MM.1S (cell line): ENCODE measurements at regions not wholly inside any gene's neighbourhood (a gene's known extent, or its start where the extent isn't known, plus 50 kb on each side); places are given as distances from the start of the nearest gene placed in this dataset.

Experiments used
- DNase-seq: peaks from one replicate; pipeline ENCODE4 v3.0.0-alpha.2; 2015
- H2AFZ ChIP-seq: fragments of 300-600 bp; sonication (generic); 2 replicates; pipeline ENCODE4 v1.6.0; 2016; ENCODE audit warnings: antibody characterized with exemption, low read length
- H3F3A ChIP-seq: fragments of 300-600 bp; sonication (generic); 2 replicates; pipeline ENCODE4 v1.6.1; 2016; ENCODE audit warnings: mild to moderate bottlenecking, antibody characterized with exemption, low read length, moderate library complexity, mixed read lengths; ENCODE audit not compliant: insufficient read depth
- H3K27ac ChIP-seq: fragments of 300-600 bp; sonication (generic); 2 replicates; pipeline ENCODE4 v1.5.1; 2016; ENCODE audit warnings: mild to moderate bottlenecking, low read length
- H3K27me3 ChIP-seq: fragments of 300-600 bp; sonication (generic); replicated peaks from 2 replicates; pipeline ENCODE4 v1.6.0; 2016; ENCODE audit warnings: low read length; ENCODE audit not compliant: insufficient read depth
- H3K36me3 ChIP-seq: fragments of 300-600 bp; sonication (generic); replicated peaks from 2 replicates; pipeline ENCODE4 v1.6.1; 2016; ENCODE audit warnings: mild to moderate bottlenecking, low read length, mixed read lengths; ENCODE audit not compliant: insufficient read depth
- H3K4me1 ChIP-seq: fragments of 300-600 bp; sonication (generic); 2 replicates; pipeline ENCODE4 v1.6.1; 2016; ENCODE audit warnings: low read length, mixed read lengths
- H3K4me2 ChIP-seq: fragments of 300-600 bp; sonication (generic); 2 replicates; pipeline ENCODE4 v1.6.0; 2016; ENCODE audit warnings: low read depth, low read length
- H3K4me3 ChIP-seq: fragments of 300-600 bp; sonication (generic); 2 replicates; pipeline ENCODE4 v1.5.1; 2016; ENCODE audit warnings: low read length, mixed read lengths
- H3K79me2 ChIP-seq: fragments of 300-600 bp; sonication (generic); 2 replicates; pipeline ENCODE4 v1.6.1; 2016; ENCODE audit warnings: mixed run types, low read length, mixed read lengths
- H3K9ac ChIP-seq: fragments of 300-600 bp; sonication (generic); 2 replicates; pipeline ENCODE4 v1.6.1; 2016; ENCODE audit warnings: low read length, mixed read lengths
- H3K9me2 ChIP-seq: fragments of 300-600 bp; sonication (generic); replicated peaks from 2 replicates; pipeline ENCODE4 v1.6.1; 2016; ENCODE audit warnings: mild to moderate bottlenecking, low read length, mixed read lengths; ENCODE audit not compliant: insufficient read depth
- H3K9me3 ChIP-seq: fragments of 300-600 bp; sonication (generic); replicated peaks from 2 replicates; pipeline ENCODE4 v1.6.1; 2016; ENCODE audit warnings: mild to moderate bottlenecking, low read length, mixed read lengths; ENCODE audit not compliant: insufficient read depth
- H4K20me1 ChIP-seq: fragments of 300-600 bp; sonication (generic); 2 replicates; pipeline ENCODE4 v1.6.1; 2016; ENCODE audit warnings: mild to moderate bottlenecking, low read length, moderate library complexity, mixed read lengths; ENCODE audit not compliant: insufficient read depth
- EZH2 ChIP-seq: fragments of 300-600 bp; sonication (generic); optimal IDR thresholded peaks from 2 replicates; pipeline ENCODE3; 2017; ENCODE audit warnings: low read depth, mild to moderate bottlenecking, antibody characterized with exemption, low read length, mixed read lengths
- EZH2phosphoT487 ChIP-seq: fragments of 300-600 bp; sonication (generic); IDR thresholded peaks from 2 replicates; pipeline ENCODE4 v1.6.1; 2018; ENCODE audit warnings: antibody characterized with exemption, low read length
- TF ChIP-seq, protein P1 (sequence below): fragments of 300-600 bp; sonication (generic); IDR thresholded peaks from 2 replicates; pipeline ENCODE4 v1.5.1; 2016; ENCODE audit warnings: antibody characterized with exemption, low read length, mixed read lengths

DNA sequence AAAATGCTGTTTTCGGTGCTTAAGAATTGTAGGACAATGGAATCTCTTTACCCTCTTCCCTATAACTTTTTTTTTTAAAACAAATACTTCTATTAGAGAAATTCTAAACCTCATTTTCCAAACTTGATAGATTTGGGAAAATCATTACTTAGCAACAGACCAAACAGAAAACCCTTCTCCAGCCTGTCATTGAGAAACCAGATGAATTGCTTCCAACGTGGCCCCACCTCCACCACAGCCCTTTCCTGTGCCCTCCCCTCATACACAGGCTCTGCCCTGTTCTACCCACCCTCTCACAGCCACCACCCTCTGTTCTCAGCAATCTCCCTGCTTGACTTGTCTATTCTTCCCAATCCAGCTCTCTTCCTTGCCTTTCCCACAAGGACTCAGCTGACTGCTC lies 221.2 kb downstream of the DMRT2 start:
- TF ChIP-seq, protein P1, sequence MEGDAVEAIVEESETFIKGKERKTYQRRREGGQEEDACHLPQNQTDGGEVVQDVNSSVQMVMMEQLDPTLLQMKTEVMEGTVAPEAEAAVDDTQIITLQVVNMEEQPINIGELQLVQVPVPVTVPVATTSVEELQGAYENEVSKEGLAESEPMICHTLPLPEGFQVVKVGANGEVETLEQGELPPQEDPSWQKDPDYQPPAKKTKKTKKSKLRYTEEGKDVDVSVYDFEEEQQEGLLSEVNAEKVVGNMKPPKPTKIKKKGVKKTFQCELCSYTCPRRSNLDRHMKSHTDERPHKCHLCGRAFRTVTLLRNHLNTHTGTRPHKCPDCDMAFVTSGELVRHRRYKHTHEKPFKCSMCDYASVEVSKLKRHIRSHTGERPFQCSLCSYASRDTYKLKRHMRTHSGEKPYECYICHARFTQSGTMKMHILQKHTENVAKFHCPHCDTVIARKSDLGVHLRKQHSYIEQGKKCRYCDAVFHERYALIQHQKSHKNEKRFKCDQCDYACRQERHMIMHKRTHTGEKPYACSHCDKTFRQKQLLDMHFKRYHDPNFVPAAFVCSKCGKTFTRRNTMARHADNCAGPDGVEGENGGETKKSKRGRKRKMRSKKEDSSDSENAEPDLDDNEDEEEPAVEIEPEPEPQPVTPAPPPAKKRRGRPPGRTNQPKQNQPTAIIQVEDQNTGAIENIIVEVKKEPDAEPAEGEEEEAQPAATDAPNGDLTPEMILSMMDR: no peak
- TF ChIP-seq EZH2: no peak
- no peak for TF ChIP-seq EZH2phosphoT487
- no peak overlapping the region for H3K4me2 ChIP-seq
- no peaks in the 10 kb centered on the region for H3K4me1 ChIP-seq
- no peaks in the 10 kb centered on the region for H3K9me2 ChIP-seq
- no peak overlapping the region for H3K9ac ChIP-seq
- no peak overlapping the region for H3K4me3 ChIP-seq
- H3K27me3 ChIP-seq: no peaks in the 10 kb centered on the region
- H4K20me1 ChIP-seq: no peaks in the 10 kb centered on the region
- H3F3A ChIP-seq: no peaks in the 10 kb centered on the region
- no peak overlapping the region for H2AFZ ChIP-seq
- H3K36me3 ChIP-seq: no peaks in the 10 kb centered on the region
- H3K9me3 ChIP-seq: no peaks in the 10 kb centered on the region
- H3K27ac ChIP-seq: no peak overlapping the region
- no peak for DNase-seq
- no peaks in the 10 kb centered on the region for H3K79me2 ChIP-seq

DNA sequence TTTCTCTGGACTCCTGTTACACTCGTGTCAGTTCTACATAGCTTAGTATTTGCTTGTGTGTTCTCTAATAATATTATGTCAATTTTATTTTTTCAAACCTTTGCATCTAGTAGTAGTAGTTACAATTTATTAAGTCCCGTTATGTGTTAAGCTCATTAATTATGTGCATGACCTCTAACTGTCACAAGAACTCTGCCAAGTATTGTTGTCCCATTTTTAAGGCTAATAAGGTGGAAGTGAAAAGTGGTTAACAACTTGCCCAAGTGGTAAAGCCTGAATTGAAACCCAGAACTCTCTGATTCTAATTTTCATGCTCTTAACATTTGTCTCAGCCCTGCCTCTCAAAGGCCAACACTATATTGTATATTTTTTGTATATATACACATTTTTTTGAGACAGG lies 221.6 kb downstream of the DMRT2 start:
- Histone ChIP-seq H2AFZ (no peak overlapping the region), H3K9ac (no peak overlapping the region)
- TF ChIP-seq EZH2 (no peak), EZH2phosphoT487 (no peak)
- TF ChIP-seq, protein P1: no peak

DNA sequence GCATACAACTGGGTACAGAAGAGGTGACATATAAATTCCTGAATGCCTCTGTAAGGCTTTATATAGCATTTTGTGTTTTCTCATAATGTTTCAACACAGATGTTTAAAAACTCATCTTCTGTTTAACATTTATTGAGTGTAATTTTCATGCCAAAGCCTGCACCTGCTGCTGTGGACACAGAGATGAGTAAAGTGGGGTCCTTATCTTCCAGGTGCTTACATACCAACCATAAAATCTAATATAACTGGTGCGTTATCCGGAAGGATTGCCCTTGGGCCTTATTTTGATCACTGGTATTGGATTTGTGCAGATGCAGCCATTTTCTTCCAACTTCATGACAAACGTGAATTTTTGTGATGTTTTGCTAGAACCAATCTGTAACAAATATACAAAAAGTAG lies 222.3 kb downstream of the DMRT2 start:
- H3K9me2 ChIP-seq: no peaks in the 10 kb centered on the region
- no peaks in the 10 kb centered on the region for H3F3A ChIP-seq
- no peak overlapping the region for H3K9ac ChIP-seq
- H3K9me3 ChIP-seq: no peaks in the 10 kb centered on the region
- no peaks in the 10 kb centered on the region for H3K27me3 ChIP-seq
- TF ChIP-seq, protein P1: no peak
- no peak for DNase-seq
- H4K20me1 ChIP-seq: no peaks in the 10 kb centered on the region
- no peak overlapping the region for H3K27ac ChIP-seq
- H3K79me2 ChIP-seq: no peaks in the 10 kb centered on the region
- H3K4me2 ChIP-seq: no peak overlapping the region
- H3K4me1 ChIP-seq: no peaks in the 10 kb centered on the region
- no peak overlapping the region for H3K4me3 ChIP-seq
- no peak overlapping the region for H2AFZ ChIP-seq
- no peaks in the 10 kb centered on the region for H3K36me3 ChIP-seq

More for the DNA sequence above, 221.6 kb downstream of the DMRT2 start:
- H3K36me3 ChIP-seq: no peaks in the 10 kb centered on the region
- no peaks in the 10 kb centered on the region for H4K20me1 ChIP-seq
- no peaks in the 10 kb centered on the region for H3K27me3 ChIP-seq
- no peaks in the 10 kb centered on the region for H3K79me2 ChIP-seq
- no peak overlapping the region for H3K4me2 ChIP-seq
- H3K9me3 ChIP-seq: no peaks in the 10 kb centered on the region
- H3K4me1 ChIP-seq: no peaks in the 10 kb centered on the region
- H3K27ac ChIP-seq: no peak overlapping the region
- no peak for DNase-seq
- H3F3A ChIP-seq: no peaks in the 10 kb centered on the region
- no peaks in the 10 kb centered on the region for H3K9me2 ChIP-seq
- no peak overlapping the region for H3K4me3 ChIP-seq

DNA sequence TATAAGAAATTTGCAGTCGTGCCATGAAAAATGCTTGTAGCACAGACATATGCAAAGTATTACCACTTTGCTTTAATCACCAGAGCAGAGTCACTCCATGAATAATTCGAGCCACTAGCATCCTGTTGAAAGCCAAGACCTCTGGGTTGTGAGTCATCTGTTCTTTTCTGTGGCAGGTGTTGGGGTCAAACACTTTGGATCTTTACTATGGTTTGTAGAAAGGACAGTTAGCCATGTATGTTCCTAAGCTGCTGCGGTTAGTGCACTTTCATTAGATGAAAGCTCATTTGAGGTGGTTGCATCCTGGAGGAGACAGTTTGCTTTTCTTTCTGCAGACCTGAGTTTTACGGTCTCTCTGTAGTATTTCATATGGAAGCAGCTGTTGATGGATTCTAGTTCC lies 223.7 kb downstream of the DMRT2 start:
- Histone ChIP-seq H4K20me1 (no peaks in the 10 kb centered on the region), H2AFZ (no peak overlapping the region), H3K4me2 (no peak overlapping the region), H3F3A (no peaks in the 10 kb centered on the region), H3K79me2 (no peaks in the 10 kb centered on the region), H3K9ac (no peak overlapping the region), H3K9me3 (no peaks in the 10 kb centered on the region), H3K27ac (no peak overlapping the region), H3K4me1 (no peaks in the 10 kb centered on the region), H3K36me3 (no peaks in the 10 kb centered on the region), H3K27me3 (no peaks in the 10 kb centered on the region), H3K4me3 (no peak overlapping the region), H3K9me2 (no peaks in the 10 kb centered on the region)
- TF ChIP-seq EZH2phosphoT487: no peak
- no peak for TF ChIP-seq EZH2
- TF ChIP-seq, protein P1: no peak
- no peak for DNase-seq
